Umbilical cord (tissue), 1 donor: ENCODE measurements at regions not wholly inside any gene's neighbourhood (a gene's known extent, or its start where the extent isn't known, plus 50 kb on each side); places are given as distances from the start of the nearest gene placed in this dataset.
"Not testable (repeated sequence)": the region's sequence is repeated elsewhere in the genome, so short reads cannot be mapped to it uniquely, and the experiment has no call there.

ENCODE experiments used
- DNase-seq: peaks from one replicate; pipeline ENCODE4 v3.0.0-alpha.2; 2015; ENCODE audit warnings: low spot score

GRCh38 chr17:13140750-13141149 is 122.9 kb upstream of the ELAC2 start:
- no peak for DNase-seq

GRCh38 chr17:13135506-13135905 is 117.7 kb upstream of the ELAC2 start:
- DNase-seq: no peak

- DNase-seq: no peak
These were observed 116.2 kb upstream of the ELAC2 start for GRCh38 chr17:13134076-13134475.

GRCh38 chr17:13131225-13131624 is 113.4 kb upstream of the ELAC2 start:
- no peak for DNase-seq

GRCh38 chr17:13129356-13129755 is 111.5 kb upstream of the ELAC2 start:
- DNase-seq: peak; percentile 6

GRCh38 chr17:13128676-13129075 is 110.8 kb upstream of the ELAC2 start:
- no peak for DNase-seq

GRCh38 chr17:13127921-13128602 is 110.2 kb upstream of the ELAC2 start:
- DNase-seq: no peak

- DNase-seq: no peak
These were observed 103.0 kb upstream of the ELAC2 start for GRCh38 chr17:13120864-13121263.

- DNase-seq: no peak
These were observed 100.5 kb upstream of the ELAC2 start for GRCh38 chr17:13118311-13118710.

- DNase-seq: no peak
These were observed 99.8 kb upstream of the ELAC2 start for GRCh38 chr17:13117616-13118015.

- peak; percentile 18 for DNase-seq
These were observed 96.8 kb upstream of the ELAC2 start for GRCh38 chr17:13114601-13115031.

GRCh38 chr17:13113821-13114525 is 96.1 kb upstream of the ELAC2 start:
- no peak for DNase-seq

GRCh38 chr17:13107676-13108235 is 89.9 kb upstream of the ELAC2 start:
- no peak for DNase-seq

GRCh38 chr17:13106171-13106570 is 88.3 kb upstream of the ELAC2 start:
- no peak for DNase-seq

GRCh38 chr17:13104576-13104975 is 86.7 kb upstream of the ELAC2 start:
- DNase-seq: no peak

- no peak for DNase-seq
These were observed 84.7 kb upstream of the ELAC2 start for GRCh38 chr17:13102477-13102876.

- DNase-seq: no peak
These were observed 82.1 kb upstream of the ELAC2 start for GRCh38 chr17:13099926-13100325.

GRCh38 chr17:13099089-13099735 is 81.4 kb upstream of the ELAC2 start:
- no peak for DNase-seq

- no peak for DNase-seq
These were observed 78.5 kb upstream of the ELAC2 start for GRCh38 chr17:13096291-13096690.

- not testable (repeated sequence) for DNase-seq
These were observed 74.2 kb upstream of the ELAC2 start for GRCh38 chr17:13092010-13092409.

GRCh38 chr17:13088666-13089065 is 70.8 kb upstream of the ELAC2 start:
- no peak for DNase-seq

GRCh38 chr17:13087802-13088201 is 70.0 kb upstream of the ELAC2 start:
- DNase-seq: no peak
